Karpas-422 (cell line): ENCODE measurements at regions not wholly inside any gene's neighbourhood (a gene's known extent, or its start where the extent isn't known, plus 50 kb on each side); places are given as distances from the start of the nearest gene placed in this dataset.

ENCODE experiments used
- DNase-seq: peaks from one replicate; pipeline ENCODE4 v3.0.0-alpha.2; 2015
- H2AFZ ChIP-seq: fragments of 200-600 bp; sonication (generic); 2 replicates; pipeline ENCODE4 v1.6.1; 2014; ENCODE audit warnings: antibody characterized with exemption, low read length, mixed read lengths
- H3K27ac ChIP-seq: fragments of 200-600 bp; sonication (generic); 2 replicates; pipeline ENCODE4 v1.5.1; 2014; ENCODE audit warnings: mild to moderate bottlenecking, low read length, moderate library complexity
- H3K27me3 ChIP-seq: fragments of 200-600 bp; sonication (generic); 2 replicates; pipeline ENCODE4 v1.6.1; 2014; ENCODE audit warnings: low read length, mixed read lengths
- H3K36me3 ChIP-seq: fragments of 200-600 bp; sonication (generic); 2 replicates; pipeline ENCODE4 v1.6.1; 2014; ENCODE audit warnings: low read length, mixed read lengths; ENCODE audit not compliant: insufficient read depth
- H3K4me1 ChIP-seq: fragments of 200-600 bp; sonication (generic); 2 replicates; pipeline ENCODE4 v1.6.1; 2014; ENCODE audit warnings: mild to moderate bottlenecking, low read length, mixed read lengths
- H3K4me2 ChIP-seq: fragments of 200-600 bp; sonication (generic); 2 replicates; pipeline ENCODE4 v1.6.1; 2014; ENCODE audit warnings: low read length, low read depth, mild to moderate bottlenecking; ENCODE audit not compliant: poor library complexity, severe bottlenecking
- H3K4me3 ChIP-seq: fragments of 200-600 bp; sonication (generic); 2 replicates; pipeline ENCODE4 v1.5.1; 2014; ENCODE audit warnings: mild to moderate bottlenecking, antibody characterized with exemption, low read length, mixed read lengths
- H3K79me2 ChIP-seq: fragments of 200-600 bp; sonication (generic); 2 replicates; pipeline ENCODE4 v1.6.1; 2014; ENCODE audit warnings: mild to moderate bottlenecking, low read length, mixed read lengths
- H3K9ac ChIP-seq: fragments of 200-600 bp; sonication (generic); 2 replicates; pipeline ENCODE4 v1.6.0; 2014; ENCODE audit warnings: low read length
- H3K9me2 ChIP-seq: fragments of 200-600 bp; sonication (generic), shearing (Covaris generic); replicated peaks from 2 replicates; pipeline ENCODE4 v1.6.0; 2014; ENCODE audit warnings: mild to moderate bottlenecking, low read length, moderate library complexity; ENCODE audit not compliant: insufficient read depth
- H3K9me3 ChIP-seq: fragments of 300-700, 200-600 bp; sonication (generic); 2 replicates; pipeline ENCODE4 v1.6.1; 2014; ENCODE audit warnings: low read length, mixed read lengths
- H4K20me1 ChIP-seq: fragments of 200-600 bp; sonication (generic); 2 replicates; pipeline ENCODE4 v1.6.1; 2014; ENCODE audit warnings: mild to moderate bottlenecking, antibody characterized with exemption, low read length, low read depth; ENCODE audit not compliant: insufficient read depth

- Histone ChIP-seq H3K4me3 (no peak overlapping the region), H4K20me1 (no peaks in the 10 kb centered on the region), H3K9me2 (no peaks in the 10 kb centered on the region), H3K79me2 (no peaks in the 10 kb centered on the region), H3K9me3 (no peaks in the 10 kb centered on the region), H3K4me1 (no peaks in the 10 kb centered on the region), H3K27ac (no peak overlapping the region), H3K27me3 (no peaks in the 10 kb centered on the region), H2AFZ (no peak overlapping the region), H3K4me2 (no peak overlapping the region), H3K36me3 (no peaks in the 10 kb centered on the region), H3K9ac (no peak overlapping the region)
- no peak for DNase-seq
Measured at GRCh38 chr4:67346654-67347053, 198.6 kb downstream of the CENPC start.

- no peaks in the 10 kb centered on the region for H3K79me2 ChIP-seq
- no peak for DNase-seq
- H3K4me2 ChIP-seq = no peak overlapping the region
- H4K20me1 ChIP-seq = no peaks in the 10 kb centered on the region
- no peaks in the 10 kb centered on the region for H3K36me3 ChIP-seq
- H3K9ac ChIP-seq = no peak overlapping the region
- no peak overlapping the region for H3K27ac ChIP-seq
- no peak overlapping the region for H2AFZ ChIP-seq
- H3K27me3 ChIP-seq = no peaks in the 10 kb centered on the region
- no peaks in the 10 kb centered on the region for H3K4me1 ChIP-seq
- H3K9me3 ChIP-seq = no peaks in the 10 kb centered on the region
- H3K9me2 ChIP-seq = no peaks in the 10 kb centered on the region
- H3K4me3 ChIP-seq = no peak overlapping the region
Measured at GRCh38 chr4:67344594-67345380, 200.5 kb downstream of the CENPC start.

DNA sequence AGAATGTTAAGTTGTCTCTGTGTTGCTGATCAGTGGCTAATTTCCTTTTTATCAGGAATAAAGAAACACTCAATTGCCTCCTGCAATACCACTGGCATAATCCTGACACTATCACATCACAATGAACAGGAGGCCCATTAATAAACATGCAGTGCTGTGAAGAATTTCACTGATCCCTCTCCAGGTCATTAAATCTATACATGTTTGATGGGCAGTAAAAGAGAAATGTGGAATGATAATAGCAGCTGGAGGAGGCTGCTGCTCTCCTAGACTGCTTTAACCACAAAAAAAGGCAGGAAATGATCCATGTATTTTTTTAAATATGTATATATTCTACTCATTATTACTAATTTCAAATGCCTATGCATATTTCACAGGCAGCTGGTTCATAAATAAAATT is 202.1 kb downstream of the CENPC start:
- H4K20me1 ChIP-seq = no peaks in the 10 kb centered on the region
- no peaks in the 10 kb centered on the region for H3K9me3 ChIP-seq
- H2AFZ ChIP-seq = no peak overlapping the region
- H3K9me2 ChIP-seq = no peaks in the 10 kb centered on the region
- H3K4me2 ChIP-seq = no peak overlapping the region
- no peaks in the 10 kb centered on the region for H3K27me3 ChIP-seq
- H3K79me2 ChIP-seq = no peaks in the 10 kb centered on the region
- no peak overlapping the region for H3K27ac ChIP-seq
- H3K36me3 ChIP-seq = no peaks in the 10 kb centered on the region
- DNase-seq = no peak
- H3K9ac ChIP-seq = no peak overlapping the region
- H3K4me3 ChIP-seq = no peak overlapping the region
- no peaks in the 10 kb centered on the region for H3K4me1 ChIP-seq

DNA sequence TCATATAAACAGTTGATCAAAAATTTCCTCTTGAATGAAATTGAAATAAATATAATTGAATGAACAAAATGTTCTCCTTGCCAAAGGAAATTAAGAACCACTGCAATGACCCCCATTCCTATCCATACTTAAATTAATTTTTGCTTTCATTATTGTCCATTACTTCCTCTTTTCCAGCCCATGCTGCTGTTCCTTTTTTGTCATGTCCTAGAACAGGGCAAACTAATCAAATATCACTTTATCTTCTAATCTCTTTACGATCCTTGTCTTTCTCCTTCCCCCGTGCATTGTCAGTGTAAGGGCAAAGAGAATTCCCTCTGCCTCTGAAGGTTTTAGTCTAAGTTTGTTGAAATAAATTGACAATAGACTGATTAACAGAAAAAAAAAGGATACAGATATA is 203.0 kb downstream of the CENPC start:
- Histone ChIP-seq H3K4me3 (no peak overlapping the region), H3K9me2 (no peaks in the 10 kb centered on the region), H3K4me2 (no peak overlapping the region), H2AFZ (no peak overlapping the region), H3K79me2 (no peaks in the 10 kb centered on the region), H3K27me3 (no peaks in the 10 kb centered on the region), H4K20me1 (no peaks in the 10 kb centered on the region), H3K9me3 (no peaks in the 10 kb centered on the region), H3K9ac (no peak overlapping the region), H3K27ac (no peak overlapping the region), H3K36me3 (no peaks in the 10 kb centered on the region), H3K4me1 (no peaks in the 10 kb centered on the region)
- DNase-seq = no peak

GRCh38 chr4:67333664-67334063 is 211.6 kb downstream of the CENPC start:
- H4K20me1 ChIP-seq = no peaks in the 10 kb centered on the region
- no peaks in the 10 kb centered on the region for H3K4me1 ChIP-seq
- H3K27me3 ChIP-seq = no peaks in the 10 kb centered on the region
- H3K9me2 ChIP-seq = no peaks in the 10 kb centered on the region
- H2AFZ ChIP-seq = no peak overlapping the region
- no peak for DNase-seq
- no peaks in the 10 kb centered on the region for H3K9me3 ChIP-seq
- H3K4me2 ChIP-seq = no peak overlapping the region
- H3K4me3 ChIP-seq = no peak overlapping the region
- H3K9ac ChIP-seq = no peak overlapping the region
- no peaks in the 10 kb centered on the region for H3K36me3 ChIP-seq
- no peak overlapping the region for H3K27ac ChIP-seq
- no peaks in the 10 kb centered on the region for H3K79me2 ChIP-seq

- H3K27me3 ChIP-seq = no peaks in the 10 kb centered on the region
- H3K27ac ChIP-seq = no peak overlapping the region
- H3K4me1 ChIP-seq = no peaks in the 10 kb centered on the region
- H3K4me2 ChIP-seq = no peak overlapping the region
- H3K9ac ChIP-seq = no peak overlapping the region
- H3K79me2 ChIP-seq = no peaks in the 10 kb centered on the region
- no peaks in the 10 kb centered on the region for H3K36me3 ChIP-seq
- H3K9me3 ChIP-seq = no peaks in the 10 kb centered on the region
- peak; percentile 54 for DNase-seq
- no peaks in the 10 kb centered on the region for H3K9me2 ChIP-seq
- H2AFZ ChIP-seq = no peak overlapping the region
- H3K4me3 ChIP-seq = no peak overlapping the region
- H4K20me1 ChIP-seq = no peaks in the 10 kb centered on the region
Measured at GRCh38 chr4:67332627-67333026, 212.7 kb downstream of the CENPC start.

GRCh38 chr4:67328393-67328792 is 216.9 kb downstream of the CENPC start:
- Histone ChIP-seq H3K9me3 (no peaks in the 10 kb centered on the region), H3K9me2 (no peaks in the 10 kb centered on the region), H2AFZ (no peak overlapping the region), H3K9ac (no peak overlapping the region), H4K20me1 (no peaks in the 10 kb centered on the region), H3K27me3 (no peaks in the 10 kb centered on the region), H3K4me2 (no peak overlapping the region), H3K36me3 (no peaks in the 10 kb centered on the region), H3K4me1 (no peaks in the 10 kb centered on the region), H3K79me2 (no peaks in the 10 kb centered on the region), H3K27ac (no peak overlapping the region), H3K4me3 (no peak overlapping the region)
- no peak for DNase-seq

DNA sequence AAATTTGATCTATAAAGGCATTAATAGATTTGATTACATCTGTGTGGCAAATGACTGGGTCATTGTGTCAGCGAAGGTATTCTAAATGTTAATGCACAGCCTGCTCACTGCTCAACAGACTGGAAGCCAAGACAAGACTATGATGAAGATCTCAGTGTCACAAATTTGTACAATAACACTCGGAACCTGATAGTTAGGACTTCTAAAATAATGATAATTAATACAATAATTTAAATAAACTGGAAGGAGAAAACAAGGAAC is 217.4 kb downstream of the CENPC start:
- Histone ChIP-seq H3K9me2 (no peaks in the 10 kb centered on the region), H4K20me1 (no peaks in the 10 kb centered on the region), H2AFZ (no peak overlapping the region), H3K9me3 (no peaks in the 10 kb centered on the region), H3K36me3 (no peaks in the 10 kb centered on the region), H3K79me2 (no peaks in the 10 kb centered on the region), H3K9ac (no peak overlapping the region), H3K4me3 (no peak overlapping the region), H3K27ac (no peak overlapping the region), H3K4me1 (no peaks in the 10 kb centered on the region), H3K4me2 (no peak overlapping the region), H3K27me3 (no peaks in the 10 kb centered on the region)
- DNase-seq = no peak
